B cell (primary cell): ENCODE measurements at regions not wholly inside any gene's neighbourhood (a gene's known extent, or its start where the extent isn't known, plus 50 kb on each side); places are given as distances from the start of the nearest gene placed in this dataset.

ENCODE experiments used
- EZH2 ChIP-seq: IDR thresholded peaks from 2 replicates; pipeline ENCODE4 v1.6.1; 2012; ENCODE audit warnings: borderline replicate concordance, low read depth, mild to moderate bottlenecking, moderate library complexity, low read length; ENCODE audit not compliant: insufficient read depth, poor library complexity, severe bottlenecking
- TF ChIP-seq, protein P1 (sequence below): fragments of 200-600 bp; IDR thresholded peaks from one replicate; pipeline ENCODE4 v1.8.0; 2022; ENCODE audit warnings: antibody characterized with exemption, mild to moderate bottlenecking

DNA sequence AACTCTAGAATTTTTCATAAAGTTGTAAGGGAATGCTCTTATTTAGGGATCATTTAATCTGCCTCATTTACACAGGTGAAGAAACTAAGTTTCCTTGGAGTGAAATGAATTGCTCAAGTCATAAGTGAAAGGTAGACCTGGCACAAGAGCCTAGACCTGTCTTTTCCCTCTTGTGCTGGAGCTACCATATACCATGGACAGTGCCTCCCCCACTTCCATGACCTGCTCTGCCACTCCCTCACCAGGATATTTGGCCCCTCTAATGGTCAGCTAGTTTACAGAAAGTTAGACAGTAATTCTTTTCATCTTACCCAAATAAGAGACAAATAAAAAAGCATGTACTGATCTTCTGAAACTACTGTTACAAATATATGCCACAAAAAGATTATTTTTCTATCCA is 105.5 kb upstream of the ACO1 start:
- TF ChIP-seq, protein P1, sequence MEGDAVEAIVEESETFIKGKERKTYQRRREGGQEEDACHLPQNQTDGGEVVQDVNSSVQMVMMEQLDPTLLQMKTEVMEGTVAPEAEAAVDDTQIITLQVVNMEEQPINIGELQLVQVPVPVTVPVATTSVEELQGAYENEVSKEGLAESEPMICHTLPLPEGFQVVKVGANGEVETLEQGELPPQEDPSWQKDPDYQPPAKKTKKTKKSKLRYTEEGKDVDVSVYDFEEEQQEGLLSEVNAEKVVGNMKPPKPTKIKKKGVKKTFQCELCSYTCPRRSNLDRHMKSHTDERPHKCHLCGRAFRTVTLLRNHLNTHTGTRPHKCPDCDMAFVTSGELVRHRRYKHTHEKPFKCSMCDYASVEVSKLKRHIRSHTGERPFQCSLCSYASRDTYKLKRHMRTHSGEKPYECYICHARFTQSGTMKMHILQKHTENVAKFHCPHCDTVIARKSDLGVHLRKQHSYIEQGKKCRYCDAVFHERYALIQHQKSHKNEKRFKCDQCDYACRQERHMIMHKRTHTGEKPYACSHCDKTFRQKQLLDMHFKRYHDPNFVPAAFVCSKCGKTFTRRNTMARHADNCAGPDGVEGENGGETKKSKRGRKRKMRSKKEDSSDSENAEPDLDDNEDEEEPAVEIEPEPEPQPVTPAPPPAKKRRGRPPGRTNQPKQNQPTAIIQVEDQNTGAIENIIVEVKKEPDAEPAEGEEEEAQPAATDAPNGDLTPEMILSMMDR, result no peak
- no peak for TF ChIP-seq EZH2
